GM12891 (cell line): ENCODE measurements at regions not wholly inside any gene's neighbourhood (a gene's known extent, or its start where the extent isn't known, plus 50 kb on each side); places are given as distances from the start of the nearest gene placed in this dataset.

Source experiments
- POLR2A ChIP-seq: IDR thresholded peaks from 2 replicates; pipeline ENCODE4 v1.6.1; 2011; ENCODE audit warnings: low read depth, low read length, control low read depth
- TAF1 ChIP-seq: IDR thresholded peaks from 2 replicates; pipeline ENCODE4 v1.6.1; 2011; ENCODE audit warnings: low read depth, low read length, control low read depth

GRCh38 chr16:75820672-75821071, 94.4 kb upstream of the CPHXL start:
- TF ChIP-seq TAF1 = no peak
- no peak for TF ChIP-seq POLR2A
